ENCODE measurements at regions not wholly inside any gene's neighbourhood (a gene's known extent, or its start where the extent isn't known, plus 50 kb on each side); places are given as distances from the start of the nearest gene placed in this dataset.

DNA sequence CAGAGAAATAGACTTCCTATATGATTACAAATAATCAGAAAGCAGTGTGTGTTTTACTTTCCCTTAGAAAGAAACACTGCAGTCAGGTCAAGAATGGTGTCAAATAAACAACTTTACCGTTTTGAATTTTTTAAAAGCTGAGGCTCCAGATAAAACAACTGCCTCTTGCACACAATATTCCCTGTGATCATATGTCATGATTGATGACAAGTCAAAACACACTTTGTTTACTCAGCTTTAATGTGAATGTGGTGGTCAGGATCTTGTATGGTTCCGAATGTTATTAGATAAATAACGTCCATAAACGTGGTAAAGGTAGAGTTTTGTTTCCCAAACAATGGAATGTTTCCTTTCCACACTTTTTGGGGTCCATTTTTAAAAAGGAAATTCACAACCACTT lies 428.4 kb upstream of the MDFIC2 start:
- TF ChIP-seq, protein P1, sequence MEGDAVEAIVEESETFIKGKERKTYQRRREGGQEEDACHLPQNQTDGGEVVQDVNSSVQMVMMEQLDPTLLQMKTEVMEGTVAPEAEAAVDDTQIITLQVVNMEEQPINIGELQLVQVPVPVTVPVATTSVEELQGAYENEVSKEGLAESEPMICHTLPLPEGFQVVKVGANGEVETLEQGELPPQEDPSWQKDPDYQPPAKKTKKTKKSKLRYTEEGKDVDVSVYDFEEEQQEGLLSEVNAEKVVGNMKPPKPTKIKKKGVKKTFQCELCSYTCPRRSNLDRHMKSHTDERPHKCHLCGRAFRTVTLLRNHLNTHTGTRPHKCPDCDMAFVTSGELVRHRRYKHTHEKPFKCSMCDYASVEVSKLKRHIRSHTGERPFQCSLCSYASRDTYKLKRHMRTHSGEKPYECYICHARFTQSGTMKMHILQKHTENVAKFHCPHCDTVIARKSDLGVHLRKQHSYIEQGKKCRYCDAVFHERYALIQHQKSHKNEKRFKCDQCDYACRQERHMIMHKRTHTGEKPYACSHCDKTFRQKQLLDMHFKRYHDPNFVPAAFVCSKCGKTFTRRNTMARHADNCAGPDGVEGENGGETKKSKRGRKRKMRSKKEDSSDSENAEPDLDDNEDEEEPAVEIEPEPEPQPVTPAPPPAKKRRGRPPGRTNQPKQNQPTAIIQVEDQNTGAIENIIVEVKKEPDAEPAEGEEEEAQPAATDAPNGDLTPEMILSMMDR (IDR thresholded peaks at IDR 0.05), result no peak
- TF ChIP-seq POLR2A (IDR thresholded peaks at IDR 0.05), result no peak

Data from Peyer's patch (tissue), 4 donors.